Glomerular endothelial cell (primary cell): ENCODE measurements at regions not wholly inside any gene's neighbourhood (a gene's known extent, or its start where the extent isn't known, plus 50 kb on each side); places are given as distances from the start of the nearest gene placed in this dataset.

Source experiments
- DNase-seq: peaks from one replicate; pipeline ENCODE4 v3.0.0-alpha.2; 2011; ENCODE audit warnings: low read depth, low spot score; ENCODE audit errors: extremely low read depth

DNA sequence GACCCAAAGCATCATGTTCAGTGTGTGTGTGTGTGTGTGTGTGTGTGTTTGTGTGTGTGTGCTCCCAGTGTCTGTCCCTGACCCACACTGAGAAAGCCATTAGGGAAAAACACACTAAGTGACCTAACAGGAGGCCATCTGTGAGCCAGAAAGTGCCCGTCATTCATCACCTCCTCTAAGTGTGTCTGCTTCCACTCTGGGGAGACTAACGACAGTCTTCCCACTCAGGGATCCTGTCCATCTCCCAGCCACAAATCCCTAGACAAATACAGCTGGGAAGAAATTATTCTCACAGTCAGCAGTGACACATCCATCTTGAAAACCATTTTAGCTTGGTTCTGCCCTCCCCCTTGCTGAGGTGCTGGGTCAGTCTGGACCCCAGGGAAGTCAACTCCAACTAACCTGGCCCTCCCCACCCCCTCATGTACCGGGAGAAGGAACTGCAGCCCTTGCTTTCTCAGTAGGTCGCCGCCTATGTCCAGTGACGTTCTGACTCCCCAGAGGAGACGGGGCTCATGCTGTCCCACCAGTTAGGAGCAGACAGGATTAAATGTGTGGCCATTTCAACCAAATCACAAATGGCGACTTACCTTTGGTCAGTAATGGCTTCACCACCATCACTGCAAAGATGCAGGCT is 296.5 kb upstream of the ZNF32 start:
- no peak for DNase-seq

DNA sequence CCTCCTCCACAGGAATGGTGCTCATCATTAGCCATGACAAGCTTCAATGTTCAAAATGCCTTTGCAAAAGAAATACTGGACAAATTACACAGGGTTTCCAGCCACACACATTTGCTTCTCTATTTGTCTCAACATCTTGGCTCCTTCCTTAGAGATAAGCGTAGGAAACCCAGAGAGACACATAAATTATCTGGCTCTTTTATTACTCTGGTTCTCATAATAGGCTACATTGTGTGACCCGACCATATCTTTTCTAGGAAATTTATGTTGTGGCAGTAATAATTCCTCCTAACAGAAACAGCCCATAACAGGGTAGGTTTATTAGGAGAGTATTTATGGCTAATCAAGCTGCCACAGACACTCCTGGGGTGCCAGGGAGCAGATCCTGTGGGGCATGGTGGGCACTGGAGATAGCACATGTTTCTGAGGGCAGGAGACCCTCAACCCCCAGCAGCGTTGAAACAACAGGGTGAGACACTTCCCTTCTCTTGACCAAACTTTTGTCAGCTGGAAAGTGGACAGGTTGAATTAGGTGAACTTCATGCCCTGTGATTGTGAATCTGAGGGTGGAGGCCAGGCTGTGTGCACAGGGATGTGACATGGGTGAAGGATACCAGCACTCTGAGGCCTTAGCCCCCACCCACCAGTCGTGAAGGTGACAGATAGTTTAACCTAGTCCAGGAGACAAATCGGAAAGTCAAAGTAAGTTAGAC is 295.9 kb upstream of the ZNF32 start:
- no peak for DNase-seq

DNA sequence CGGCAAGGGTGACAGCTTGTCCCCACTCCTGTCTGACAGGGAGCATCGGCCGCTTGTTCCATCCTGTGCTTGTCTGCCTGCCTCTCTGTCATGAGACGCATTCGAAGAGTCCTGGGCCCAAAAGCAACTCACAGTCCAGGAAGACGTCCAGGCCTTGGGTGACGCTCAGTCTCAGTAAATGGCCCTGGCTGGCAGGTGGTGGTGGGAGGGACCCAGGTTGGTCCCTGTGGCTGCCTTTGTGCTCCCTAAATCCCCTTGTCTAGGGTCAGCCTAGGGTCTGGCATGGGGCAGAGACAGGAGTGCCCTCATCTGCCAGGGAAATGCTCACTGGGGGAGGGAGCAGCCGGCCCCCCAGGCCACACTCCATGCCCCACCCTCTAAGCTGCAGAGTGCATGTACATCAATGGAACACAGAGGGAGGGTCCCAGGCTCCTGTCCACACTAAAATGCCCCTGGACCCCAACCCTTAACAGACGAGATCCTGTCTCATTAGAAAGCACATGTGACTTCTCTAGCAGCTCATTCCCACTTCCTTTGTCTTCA is 295.2 kb upstream of the ZNF32 start:
- no peak for DNase-seq

DNA sequence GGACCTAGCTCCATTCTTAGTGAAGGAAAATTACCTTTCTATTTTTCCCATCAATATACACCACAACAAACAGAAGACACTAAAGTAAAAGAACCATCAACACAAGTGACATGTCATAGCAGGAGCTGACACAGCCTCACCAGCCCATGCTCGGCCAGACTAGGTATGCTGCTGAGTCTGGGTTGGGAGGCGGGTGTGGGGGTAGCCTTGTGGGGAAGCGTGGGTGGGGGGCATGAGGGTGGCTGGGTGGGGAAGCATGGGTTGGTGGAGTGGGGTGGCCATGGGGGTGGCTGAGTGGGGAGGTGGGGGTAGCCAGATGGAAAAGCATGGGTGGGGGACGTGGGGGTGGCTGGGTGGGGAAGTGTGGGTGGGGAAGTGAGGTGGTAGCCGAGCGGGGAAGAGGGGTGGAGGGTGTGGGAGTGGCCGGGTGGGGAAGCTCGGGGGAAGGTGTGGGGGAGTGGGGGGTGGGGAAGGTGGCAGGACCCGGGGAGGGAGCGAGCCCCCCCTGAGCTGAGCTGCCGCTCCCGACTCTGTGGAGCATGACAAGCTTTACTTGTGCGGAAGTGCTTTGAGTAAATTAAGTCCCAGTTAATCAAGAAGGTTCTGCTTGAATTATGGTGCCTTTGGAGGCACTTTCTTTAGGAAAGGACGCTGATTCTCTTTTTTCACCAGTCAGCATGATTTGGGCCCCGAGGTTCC is 294.6 kb upstream of the ZNF32 start:
- DNase-seq = no peak

DNA sequence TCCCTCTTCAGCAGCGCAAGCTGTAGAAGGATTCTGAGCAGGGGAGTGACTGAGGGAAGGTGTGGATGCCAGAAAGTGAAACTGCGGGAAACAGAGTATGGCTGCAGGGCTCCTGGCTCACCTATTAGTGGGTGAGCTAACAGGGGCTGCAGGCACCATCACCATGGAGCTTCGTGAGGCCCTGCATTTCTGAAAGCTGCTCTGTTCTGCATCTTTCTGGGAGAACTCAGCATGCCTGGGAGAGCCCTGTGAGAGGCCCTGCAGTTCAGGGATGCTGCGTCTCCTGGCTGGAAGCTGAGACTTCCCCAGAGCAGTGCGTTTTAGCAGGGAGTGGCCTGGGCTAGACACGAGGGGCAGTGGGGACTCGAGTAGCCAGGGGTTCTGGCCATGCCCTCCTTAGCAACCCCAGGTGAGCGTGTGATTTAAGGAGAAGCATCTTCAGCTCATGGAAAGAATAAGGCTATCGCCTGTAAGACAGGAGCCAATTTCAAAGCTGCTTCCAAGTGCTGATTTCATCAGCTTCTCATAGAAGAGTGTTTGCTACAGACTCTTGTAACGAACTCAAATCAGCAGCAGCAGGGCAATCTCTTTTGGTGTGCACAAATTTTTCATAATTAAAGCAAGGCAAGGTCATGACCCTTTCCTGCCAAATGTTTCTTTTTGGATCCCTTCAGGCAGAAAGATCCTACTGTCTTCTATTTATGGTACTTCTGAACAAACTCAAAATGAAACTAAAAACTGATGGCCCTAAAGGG is 293.6 kb upstream of the ZNF32 start:
- DNase-seq = no peak

DNA sequence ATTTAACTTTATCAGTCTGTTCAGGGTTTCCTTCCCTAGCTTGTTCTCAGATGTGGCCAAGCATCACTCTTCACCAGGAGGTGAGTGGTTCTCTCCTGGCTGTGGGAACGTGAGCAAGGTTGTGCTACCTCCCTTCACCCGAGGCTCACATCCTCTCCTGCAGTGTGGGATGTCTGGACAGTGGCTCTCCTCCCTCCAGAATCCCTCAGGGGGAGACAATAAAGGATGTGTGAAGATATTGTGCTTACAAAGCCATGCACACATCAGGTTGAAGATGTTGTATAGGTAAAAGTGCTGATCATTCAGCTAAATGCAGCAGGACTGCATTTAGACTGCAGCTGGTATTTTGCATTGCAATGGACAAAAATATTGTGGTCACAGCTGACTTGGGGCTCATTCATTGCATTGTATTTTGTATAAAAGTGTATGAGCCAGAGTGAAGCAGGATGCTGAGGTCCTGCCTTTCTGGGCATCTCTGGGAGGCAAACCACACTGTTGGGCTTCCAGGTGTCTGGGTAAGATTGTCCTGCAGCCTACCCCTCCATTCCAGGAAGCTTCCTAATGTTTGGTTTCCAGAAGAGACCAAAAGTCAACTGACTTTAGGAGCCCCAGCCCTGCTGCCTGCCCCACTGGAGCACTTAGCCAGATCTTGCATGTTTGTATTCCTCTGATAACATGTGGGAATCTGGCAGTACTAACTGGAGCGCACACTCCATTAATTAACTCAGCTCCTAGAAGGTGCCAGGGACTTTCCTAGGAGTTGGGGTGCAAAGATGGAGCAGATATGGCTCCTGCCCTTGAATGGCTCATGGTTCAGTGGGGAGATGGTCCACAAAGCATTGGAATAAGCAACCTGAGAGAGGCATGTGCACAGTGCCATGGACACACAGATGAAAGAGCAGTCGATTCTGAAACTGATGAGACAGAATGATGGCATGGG is 292.5 kb upstream of the ZNF32 start:
- no peak for DNase-seq

DNA sequence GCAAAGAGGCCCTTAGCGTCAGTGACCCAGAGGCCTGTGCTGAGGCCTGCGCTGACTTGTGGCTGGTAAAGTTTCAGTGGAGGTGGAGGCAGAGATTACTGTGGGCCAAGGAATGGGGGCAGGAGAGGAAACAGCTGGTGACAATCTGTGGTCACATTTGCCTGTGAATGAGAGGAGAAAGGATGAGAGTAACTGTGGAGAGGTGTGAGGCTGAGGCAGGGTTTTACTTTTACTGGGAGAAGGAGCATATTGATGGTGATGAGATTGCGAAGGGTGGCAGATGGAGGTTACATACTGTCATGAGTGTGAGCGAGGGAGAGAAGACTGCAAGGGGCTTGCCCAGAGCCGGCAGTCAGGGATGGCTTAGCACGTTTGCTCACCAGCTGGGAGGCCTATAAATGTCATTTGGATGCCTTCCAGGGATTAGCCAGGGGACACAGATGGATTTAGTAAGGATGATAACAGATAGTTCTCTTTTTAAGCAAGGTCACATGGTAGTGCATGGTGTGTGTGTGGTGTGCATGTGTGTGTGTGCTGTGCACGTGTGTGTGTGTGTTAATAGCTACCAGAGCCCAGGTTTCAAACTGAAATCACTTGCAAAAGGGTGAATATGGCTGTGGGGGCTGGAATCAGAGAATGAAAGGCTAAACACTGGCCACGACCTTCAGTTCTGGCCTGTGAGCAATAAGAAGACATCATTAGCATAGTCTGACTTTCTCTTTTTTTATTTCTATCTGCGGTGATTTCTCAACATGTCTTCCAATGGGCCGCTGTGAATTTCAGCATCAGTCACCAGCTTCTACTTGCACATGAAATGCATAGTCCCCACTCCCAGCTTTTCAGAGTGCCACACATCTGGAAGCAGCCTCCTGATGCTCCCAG is 291.5 kb upstream of the ZNF32 start:
- no peak for DNase-seq

DNA sequence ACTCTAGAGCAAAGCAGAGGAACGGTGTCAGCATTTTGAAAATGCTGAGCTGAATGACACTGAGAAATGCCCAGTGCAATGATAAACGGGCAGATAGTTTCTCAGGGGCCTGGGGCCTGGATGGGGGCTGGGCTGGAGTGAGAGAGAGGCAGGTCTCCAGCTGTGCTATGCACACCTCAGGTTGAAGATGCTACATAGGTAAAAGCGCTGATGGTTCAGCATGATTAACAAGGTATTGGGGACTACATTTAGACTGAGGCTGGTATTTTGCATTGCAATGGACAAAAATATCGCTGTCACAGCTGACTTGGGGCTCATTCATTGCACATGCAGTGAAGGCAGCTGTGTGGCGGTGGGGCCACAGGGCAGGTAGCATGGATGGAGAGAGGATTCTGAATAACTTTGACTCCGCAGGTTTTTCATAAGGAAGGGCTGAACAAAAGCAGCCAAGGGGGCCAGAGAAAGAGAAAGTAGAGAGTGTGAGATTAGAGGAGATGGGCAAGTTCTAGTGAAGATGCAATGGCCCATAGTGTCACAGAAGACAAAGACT is 290.8 kb upstream of the ZNF32 start:
- DNase-seq = no peak

DNA sequence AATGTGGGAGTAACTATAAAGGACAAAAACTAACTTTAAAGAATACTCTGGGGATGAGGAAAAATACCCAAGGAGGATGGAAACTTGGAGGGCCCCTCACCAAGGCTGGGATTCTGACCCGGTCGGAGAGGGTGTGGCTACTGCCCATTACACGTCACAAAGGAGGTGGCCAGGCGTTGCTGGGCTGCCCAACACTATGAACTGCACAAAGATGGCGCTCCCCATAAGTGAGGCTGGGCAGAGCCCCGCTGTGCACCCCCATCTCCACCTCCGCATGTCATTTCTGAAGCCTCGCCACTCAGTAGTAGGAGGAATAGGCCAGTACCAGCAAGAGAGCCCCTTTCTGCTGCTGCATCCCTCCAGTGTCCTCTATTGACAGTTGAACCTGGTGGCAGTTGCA is 290.1 kb upstream of the ZNF32 start:
- DNase-seq = no peak

DNA sequence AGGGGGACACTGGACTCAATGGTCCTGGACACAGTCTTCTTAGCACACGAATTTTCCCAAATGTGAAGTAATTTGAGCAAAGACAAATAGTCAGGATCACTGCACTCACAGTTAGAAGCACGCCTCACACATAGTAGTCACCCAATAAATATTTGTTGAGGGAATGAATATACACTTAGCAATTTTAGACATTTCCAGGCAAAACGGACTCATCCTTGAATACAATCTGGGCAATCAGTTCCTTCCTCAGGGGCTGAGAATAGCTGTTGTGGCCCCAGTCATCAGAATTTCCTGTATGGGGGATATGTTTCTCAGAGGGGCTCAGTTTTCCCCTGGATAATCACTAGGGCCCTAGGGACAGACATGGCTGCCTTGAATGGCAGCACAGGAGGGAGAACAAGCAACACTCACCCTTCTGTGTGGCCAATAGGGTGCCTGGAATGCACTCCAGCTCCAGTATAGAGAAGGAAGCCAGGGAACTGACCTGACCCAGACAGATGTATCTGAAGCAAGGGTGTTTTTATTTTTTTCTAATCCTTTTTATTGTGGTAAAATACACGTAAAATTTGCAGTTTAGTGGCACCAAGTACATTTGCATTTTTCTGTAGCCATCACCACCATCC is 282.7 kb upstream of the ZNF32 start:
- no peak for DNase-seq

DNA sequence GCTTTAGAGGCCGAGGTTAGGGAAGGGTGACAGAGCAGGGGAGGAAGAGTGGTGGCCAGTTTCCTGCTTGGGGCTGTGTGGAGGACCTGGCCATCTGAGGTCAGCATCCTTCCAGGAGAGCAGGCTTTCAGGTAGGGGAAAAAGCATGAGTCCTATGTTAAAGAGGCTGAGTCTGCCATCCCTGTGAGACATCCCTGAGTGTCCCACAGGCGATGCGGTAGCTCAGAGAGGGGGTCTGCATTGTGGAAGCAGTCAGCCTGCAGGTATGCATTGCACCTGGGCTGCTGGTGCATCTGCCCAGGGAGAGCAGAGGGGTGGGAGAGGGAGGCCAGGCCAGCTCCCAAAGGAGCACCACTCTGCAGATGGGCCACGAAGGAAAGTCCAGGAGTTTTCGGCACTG is 282.1 kb upstream of the ZNF32 start:
- no peak for DNase-seq

DNA sequence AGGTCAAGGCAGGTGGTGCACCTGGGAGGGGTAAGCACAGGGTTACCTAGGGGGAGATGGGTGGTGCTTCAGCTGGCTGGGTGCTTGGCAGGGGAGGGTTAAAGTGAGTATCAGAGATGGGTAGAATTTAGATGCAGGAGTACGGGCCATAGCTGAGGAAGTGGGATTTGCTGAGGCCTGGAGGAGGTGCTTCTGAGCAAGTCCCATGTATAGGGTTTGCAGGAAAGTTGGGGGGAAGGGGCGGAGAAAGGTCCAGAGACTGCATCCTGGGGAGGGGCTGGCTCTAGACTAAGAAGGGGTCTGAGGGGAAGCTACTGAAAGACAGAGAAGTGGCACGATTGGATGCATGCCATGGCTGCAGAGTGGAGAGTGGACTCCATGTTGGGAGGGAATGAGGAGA is 281.6 kb upstream of the ZNF32 start:
- DNase-seq = no peak

DNA sequence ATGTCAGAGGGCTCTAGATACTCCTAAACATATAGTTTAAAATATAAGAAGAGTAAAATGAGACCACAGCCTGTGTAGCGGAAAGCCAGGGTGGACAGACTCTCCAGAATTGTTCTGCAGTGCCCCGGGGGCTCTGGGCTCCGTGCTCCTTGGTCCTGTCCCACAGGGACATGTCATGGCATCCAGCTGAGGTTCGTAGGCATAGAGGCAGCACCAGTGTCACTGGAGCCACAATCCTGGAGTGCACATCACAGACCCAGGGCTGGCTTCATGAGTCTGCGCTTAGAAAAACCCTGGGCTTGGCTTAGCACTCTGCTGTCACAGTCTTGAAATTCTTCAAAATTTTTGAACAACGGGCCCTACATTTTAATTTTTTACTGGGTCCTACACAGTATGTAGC is 280.4 kb upstream of the ZNF32 start:
- no peak for DNase-seq

DNA sequence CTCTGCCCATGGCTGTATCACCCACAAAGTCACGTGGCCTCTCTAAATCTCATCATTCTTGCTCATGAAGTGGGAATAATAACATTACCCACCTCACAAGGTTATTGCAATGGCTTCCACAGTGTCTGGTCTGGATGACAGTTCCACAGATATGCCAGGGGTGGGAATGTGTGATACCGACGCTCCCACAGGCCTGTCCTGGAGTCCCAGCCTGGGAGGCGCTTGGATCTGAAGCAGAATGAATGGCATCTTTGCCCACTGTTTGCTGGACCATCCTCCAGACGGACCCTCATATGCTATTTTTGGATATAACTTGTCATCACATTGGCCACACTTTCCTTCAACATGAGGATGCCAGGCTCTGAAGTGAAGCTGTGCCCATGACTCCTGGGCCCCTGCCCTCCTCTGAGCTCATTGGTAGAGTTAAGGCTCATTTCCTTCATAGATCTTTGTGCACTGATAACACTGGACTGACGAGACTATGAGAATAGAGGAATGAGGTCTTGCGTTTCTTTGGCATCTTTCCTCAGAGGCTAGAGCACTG is 279.8 kb upstream of the ZNF32 start:
- no peak for DNase-seq

DNA sequence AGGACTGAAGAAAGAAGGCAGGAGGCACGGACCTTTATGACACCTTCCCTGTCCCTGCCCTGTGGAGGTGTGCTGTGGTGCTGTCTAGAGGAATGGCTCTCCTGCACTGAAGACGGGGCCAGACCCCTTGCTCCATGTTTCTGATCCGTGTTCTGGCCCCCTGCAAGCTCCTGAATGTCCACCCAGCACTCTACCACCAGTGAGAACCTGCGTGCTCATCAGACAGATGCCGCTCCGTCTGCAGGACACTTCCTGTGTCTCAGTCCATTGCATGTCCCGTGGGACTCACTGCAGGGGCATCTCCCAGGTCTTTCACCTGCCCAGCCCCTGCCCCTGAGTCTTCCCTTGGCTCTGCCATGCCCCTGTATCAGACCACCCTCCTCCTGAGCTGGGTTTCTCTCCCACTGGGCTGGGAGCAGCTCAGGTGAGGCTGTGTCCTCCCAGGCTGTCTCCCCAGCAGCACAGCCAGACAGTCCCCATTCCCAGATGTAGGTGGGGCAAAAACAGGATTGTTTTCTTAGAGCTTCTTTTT is 278.3 kb upstream of the ZNF32 start:
- DNase-seq = no peak

DNA sequence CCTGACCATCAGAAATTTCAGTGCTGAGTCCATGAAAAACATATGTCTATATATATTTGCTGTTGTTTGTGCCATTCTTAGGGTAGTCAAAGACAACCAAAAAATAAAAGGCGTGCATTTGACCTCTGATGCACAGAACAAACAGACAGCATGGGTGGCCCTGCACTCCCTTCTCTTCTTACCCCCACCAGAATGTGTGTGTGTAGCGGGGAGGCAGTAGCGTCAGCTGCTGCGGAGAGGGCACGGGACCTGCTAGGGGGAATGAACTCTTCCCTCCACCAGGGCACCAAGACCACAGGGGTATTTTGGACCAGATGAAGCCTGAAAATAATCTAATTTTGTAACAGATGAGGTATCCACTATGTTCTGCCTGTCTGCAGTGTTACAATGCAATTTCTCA is 277.7 kb upstream of the ZNF32 start:
- no peak for DNase-seq

DNA sequence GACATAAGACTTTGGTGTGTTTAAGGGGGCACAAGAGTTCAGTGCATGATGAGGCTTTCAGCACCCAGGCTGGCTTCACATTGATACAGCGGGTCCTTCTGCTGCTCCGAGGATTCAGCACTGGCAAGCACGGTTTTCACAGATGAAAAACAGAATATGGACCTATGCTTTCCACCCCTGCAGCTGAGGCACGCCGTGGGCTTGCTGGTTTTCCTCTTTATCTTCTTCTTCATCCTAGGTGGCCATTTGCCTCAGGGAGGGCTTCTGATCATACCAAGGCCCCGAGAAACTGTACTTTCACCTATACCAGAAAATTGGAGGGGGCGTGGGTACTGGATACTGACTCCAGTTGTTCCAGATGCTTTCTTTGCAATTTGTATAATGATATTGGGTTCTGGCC is 277.1 kb upstream of the ZNF32 start:
- DNase-seq = no peak

DNA sequence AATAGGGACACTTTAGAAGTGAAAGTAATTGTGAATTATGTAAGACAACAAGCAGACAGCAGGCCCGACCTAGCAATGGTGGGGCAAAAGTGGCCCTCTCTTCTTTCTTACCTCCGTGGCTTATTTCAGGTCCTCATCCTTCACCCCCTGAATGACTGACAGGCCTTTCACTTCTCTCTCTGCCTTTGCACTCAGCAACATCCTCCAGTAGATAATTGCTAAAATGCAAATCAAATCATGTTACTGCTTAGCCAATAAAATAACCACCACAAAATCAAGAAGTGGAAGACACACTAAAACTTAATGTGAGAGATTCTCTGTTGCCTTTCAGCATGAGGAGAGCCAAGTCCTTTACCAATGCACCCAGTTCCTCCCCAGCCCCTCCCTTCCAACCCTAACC is 274.6 kb upstream of the ZNF32 start:
- DNase-seq = no peak
